ENCODE measurements at regions not wholly inside any gene's neighbourhood (a gene's known extent, or its start where the extent isn't known, plus 50 kb on each side); places are given as distances from the start of the nearest gene placed in this dataset.
"Not testable (repeated sequence)": the region's sequence is repeated elsewhere in the genome, so short reads cannot be mapped to it uniquely, and the experiment has no call there.

DNA sequence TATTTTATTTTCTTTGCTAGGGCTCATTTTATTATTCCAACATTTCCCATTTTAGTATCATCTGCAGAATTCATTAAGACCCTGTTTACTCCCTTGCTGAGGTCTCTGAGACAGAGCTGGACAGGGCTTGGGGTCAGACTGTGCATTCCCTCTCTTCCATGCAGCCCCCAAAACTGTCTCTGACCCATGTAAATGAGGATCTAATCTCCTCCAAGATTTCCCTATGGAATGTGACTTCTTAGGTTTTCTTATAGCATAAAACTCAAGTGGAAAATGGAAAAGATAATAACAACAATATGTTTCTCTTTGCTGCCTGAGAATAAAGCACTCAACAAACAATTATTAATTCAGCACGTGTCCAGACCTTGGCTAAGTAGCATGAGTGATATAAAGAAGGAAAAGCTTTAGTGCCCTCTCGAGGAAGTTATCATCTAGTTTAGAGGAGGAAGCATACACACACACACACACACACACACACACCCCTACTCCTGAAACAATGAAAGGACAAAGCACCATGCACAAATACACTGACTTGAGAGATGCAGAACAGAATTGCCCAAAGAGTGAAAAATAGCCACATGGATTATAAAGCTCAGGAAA is 815.5 kb downstream of the BCKDHB start:
- no peak for DNase-seq (ENCODE audit: low spot score)

DNA sequence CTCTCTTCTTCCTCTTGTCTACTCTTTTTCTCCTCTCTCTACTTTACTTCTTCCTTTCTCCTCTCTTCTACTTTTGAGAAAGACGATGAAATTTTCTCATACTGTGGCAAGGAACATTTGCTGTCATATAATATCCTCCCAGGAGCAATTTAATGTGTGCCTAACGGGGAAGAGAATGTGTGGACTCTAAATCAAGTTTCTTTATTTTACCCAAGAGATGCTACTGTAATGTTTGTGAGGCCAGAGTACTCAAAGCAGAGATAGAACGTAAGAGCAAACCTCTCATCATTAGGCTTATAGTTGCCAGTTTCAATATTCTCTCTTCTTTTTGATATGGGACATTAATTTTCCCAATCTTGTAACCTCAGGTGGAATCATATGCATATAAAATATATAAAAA is 801.4 kb downstream of the BCKDHB start:
- DNase-seq (ENCODE audit: low spot score): no peak

DNA sequence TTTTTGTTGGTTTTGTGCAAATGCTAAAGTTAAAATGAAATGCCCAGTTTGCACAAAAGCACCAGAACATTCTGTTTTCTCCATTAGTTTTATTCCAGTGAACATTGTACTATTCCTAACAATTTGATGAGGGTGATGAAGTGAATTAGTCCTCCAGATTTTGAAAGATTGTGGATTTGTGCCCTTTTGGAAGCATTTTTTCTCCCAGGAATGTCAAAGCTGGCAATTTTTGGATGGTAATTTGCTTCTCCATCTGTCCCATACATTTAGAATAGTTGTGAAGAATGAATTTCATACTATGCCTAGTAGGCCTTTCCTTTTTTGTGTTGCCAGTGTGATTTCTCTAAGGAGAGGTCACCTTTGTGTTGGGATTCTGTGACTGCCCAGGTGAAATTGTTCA is 797.2 kb downstream of the BCKDHB start:
- no peak for DNase-seq (ENCODE audit: low spot score)

DNA sequence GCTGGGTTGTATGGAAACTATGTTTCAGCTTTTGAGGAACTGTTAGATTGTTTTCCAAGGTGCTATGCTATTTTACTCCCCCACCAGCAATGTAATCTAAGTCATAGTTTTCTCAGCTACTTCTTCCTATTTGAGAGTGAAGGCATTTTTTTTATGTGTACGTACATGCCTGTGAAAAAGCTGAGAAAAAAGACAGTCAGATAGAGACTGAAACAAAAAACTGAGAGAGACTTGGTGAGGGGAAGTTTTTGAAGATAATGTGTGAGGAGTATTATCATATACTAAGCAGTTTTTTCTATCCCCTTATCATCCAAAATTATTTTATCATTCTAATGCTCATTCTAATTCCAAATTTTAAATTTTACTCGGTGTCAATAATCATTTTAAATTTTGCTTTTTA is 780.0 kb downstream of the BCKDHB start:
- DNase-seq (ENCODE audit: low spot score): no peak

GRCh38 chr6:80872951-80873308 is 766.5 kb downstream of the BCKDHB start:
- no peak for DNase-seq (ENCODE audit: low spot score)

- peak; percentile 8 for DNase-seq (ENCODE audit: low spot score)
Measured at GRCh38 chr6:80872199-80872950, 765.9 kb downstream of the BCKDHB start.

- no peak for DNase-seq (ENCODE audit: low spot score)
Measured at GRCh38 chr6:80862756-80863155, 756.3 kb downstream of the BCKDHB start.

DNA sequence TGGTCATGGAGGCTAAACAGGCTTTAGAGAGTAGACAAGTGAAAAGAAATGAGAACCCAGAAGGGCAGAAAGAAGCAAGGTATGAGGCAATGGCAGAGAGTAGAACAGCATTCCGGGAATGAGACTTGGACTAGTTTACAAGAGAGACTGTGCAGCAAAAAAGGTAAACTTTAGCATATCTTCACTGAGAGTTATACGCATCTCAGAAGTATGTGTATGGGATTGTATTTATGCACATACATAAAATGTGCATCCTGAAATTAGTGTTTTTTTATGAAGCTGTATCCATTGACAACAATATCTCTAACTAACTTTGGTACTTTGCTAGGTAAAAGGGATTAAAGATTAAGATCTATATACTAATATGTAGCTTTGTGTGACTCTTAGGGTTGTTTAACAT is 753.6 kb downstream of the BCKDHB start:
- DNase-seq (ENCODE audit: low spot score): no peak

DNA sequence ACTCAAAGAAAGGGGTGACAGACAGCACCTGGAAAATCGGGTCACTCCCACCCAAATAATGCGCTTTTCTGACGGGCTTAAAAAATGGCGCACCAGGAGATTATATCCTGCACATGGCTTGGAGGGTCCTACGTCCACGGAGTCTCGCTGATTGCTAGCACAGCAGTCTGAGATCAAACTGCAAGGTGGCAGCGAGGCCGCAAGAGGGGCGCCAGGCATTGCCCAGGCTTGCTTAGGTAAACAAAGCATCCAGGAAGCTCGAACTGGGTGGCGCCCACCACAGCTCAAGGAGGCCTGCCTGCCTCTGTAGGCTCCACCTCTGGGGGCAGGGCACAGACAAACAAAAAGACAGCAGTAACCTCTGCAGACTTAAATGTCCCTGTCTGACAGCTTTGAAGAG is 741.5 kb downstream of the BCKDHB start:
- not testable (repeated sequence) for DNase-seq (ENCODE audit: low spot score)

GRCh38 chr6:80832337-80832736 is 725.9 kb downstream of the BCKDHB start:
- no peak for DNase-seq (ENCODE audit: low spot score)

- DNase-seq (ENCODE audit: low spot score): no peak
Measured at GRCh38 chr6:80793411-80793810, 686.9 kb downstream of the BCKDHB start.

DNA sequence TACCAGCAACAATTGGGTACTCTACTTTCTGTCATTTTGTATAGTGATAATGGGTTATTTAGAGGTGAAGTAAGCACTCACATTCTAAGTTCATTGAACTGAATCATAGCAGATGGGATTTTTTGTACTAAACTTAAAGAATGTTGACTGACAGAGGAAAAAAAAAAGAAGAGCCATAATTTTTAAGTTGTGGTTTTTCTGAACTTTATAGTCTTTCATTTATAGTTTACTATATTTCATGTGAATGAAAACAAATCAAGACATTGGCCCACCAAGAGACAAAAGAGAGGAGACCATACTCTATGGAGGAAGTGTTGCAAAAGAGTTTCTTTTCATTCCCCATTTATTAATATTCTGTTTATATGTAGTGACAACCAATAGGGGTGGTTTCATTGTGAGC is 685.7 kb downstream of the BCKDHB start:
- no peak for DNase-seq (ENCODE audit: low spot score)

GRCh38 chr6:80789912-80790570 is 683.6 kb downstream of the BCKDHB start:
- no peak for DNase-seq (ENCODE audit: low spot score)

GRCh38 chr6:80783271-80783670 is 676.8 kb downstream of the BCKDHB start:
- not testable (repeated sequence) for DNase-seq (ENCODE audit: low spot score)

GRCh38 chr6:80771941-80772340 is 665.5 kb downstream of the BCKDHB start:
- DNase-seq (ENCODE audit: low spot score): peak; percentile 6

DNA sequence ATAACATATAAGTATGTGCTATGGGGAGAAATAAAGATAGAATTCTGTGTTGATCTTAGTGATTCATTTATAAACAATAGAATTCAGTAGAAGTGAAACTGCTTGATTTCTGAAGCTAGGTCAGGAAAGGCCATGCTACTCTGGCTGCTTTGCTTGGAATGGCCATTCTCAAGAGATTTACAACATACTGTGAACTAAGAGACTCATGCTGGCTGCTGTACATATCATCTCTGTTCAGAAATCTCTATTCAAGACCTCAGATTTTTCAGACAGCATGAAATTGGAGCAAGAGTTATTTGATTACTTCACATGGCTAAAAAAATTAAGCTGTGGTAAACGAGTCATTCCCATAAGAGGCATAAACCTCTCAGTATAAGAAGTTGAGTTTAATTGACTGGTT is 662.6 kb downstream of the BCKDHB start:
- no peak for DNase-seq (ENCODE audit: low spot score)

DNA sequence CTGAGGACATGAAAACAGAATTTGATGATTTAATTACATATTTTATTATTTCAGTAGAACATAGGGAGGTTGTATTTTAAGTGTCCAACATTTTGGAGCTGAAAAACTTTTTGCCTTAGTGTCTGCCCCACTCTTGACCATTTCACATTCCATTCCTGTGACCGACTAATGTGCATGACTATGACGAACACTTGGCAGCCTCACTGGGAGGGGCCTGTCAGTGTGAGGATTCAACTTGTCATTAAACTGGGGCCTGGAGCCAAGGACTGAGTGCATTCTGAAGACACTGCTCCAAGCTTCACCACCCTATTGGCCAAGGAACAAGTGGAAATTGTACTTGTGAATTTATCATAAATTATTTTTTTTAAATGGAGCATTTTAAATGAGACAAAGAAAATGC is 661.3 kb downstream of the BCKDHB start:
- no peak for DNase-seq (ENCODE audit: low spot score)

- no peak for DNase-seq (ENCODE audit: low spot score)
Measured at GRCh38 chr6:80744213-80744612, 637.7 kb downstream of the BCKDHB start.

DNA sequence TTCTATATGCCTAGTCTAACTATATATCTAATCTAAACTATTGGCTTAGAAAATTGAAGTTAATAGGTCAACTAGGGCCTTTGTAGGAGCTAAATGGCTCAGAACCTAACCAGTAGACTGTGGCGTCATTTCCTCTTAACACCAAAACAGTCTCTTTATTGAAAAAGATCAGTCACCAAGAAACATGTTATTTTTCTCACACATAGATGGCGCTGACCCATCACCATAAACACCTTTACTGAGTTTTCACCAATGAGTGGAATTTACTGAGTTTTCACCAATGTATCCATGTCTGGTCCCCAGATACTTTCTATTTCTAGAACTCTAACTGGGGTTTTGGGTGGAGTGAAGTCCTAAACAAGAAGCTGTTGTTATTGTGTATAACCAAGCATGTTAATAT is 636.0 kb downstream of the BCKDHB start:
- DNase-seq (ENCODE audit: low spot score): peak; percentile 7

DNA sequence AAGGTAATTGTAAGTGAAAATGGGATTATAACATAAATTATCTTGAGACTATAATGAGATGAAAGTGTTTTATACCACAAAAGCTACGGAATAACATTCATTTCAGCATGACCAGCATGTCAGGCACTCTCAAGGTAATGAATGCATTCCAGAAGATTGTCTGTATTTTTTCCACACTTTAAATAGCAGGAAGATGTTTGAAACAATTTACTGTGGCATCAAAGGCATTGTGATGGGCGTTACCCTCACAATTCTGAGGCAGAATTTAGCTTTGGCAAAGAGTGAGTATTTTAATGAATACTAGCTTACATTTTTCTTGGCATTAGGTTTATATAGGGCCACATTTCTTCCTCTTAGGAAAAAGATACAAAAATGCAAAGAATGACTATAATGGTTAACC is 627.2 kb downstream of the BCKDHB start:
- DNase-seq (ENCODE audit: low spot score): no peak

DNA sequence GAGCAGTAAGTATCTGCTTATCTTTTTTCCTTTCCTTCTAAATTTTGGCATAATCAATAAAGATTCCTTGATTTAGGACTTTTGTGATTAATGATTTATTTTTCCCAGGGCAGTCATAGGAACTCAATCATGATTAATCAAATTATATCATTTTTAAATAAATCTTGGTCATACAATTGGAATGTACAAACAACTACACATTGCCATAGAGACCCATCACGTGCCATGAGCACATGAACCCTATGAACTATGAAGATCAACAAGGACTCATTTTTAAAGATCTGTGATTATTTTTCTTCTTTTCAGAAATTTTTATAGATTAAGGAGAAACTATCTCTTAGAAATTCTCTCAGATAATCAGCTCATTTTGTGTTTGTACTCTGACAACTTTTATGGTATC is 622.4 kb downstream of the BCKDHB start:
- no peak for DNase-seq (ENCODE audit: low spot score)

DNA sequence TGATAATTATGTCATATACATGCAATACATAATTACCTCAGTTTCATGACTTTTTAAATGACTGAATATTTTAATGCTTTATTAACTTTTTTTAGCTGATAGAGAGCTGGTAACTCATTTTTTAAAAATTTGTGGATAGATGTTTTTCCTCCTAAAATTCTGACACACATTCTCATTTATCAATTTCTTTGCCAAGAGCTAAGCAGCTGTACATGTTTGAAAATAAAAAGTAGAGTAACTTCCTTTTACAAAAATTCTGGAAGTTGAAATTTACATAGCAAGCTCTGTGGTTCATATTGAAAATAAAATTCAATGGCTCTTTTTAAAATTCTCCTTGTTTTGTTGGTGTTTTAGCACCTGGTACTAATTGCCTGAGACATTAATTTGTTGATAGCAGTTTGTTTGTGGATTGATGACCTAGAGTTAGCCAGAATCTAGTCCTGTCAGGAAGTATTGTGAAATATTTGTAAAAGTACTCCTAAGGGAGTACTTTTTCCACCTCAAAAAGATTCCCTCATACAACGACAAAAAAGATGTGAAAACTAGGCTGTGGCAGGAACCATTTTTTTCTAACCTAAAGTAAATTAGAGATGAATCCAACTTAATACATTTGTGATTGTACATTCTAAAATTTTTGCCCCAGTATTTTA is 621.8 kb downstream of the BCKDHB start:
- DNase-seq (ENCODE audit: low spot score): no peak

All from HuH-7 (cell line).